ENCODE measurements at regions not wholly inside any gene's neighbourhood (a gene's known extent, or its start where the extent isn't known, plus 50 kb on each side); places are given as distances from the start of the nearest gene placed in this dataset.
A peak's percentile ranks its signal among the peaks of the same experiment; 100 is the strongest.

- H3K27ac ChIP-seq (ENCODE audit: low read depth, low read length), result no peak overlapping the region
- H3K4me1 ChIP-seq (ENCODE audit: control insufficient read depth, insufficient read depth, low read length), result no peaks in the 10 kb centered on the region
Measured at GRCh38 chr10:112871021-112871420, 79.0 kb upstream of the TCF7L2 start.

DNA sequence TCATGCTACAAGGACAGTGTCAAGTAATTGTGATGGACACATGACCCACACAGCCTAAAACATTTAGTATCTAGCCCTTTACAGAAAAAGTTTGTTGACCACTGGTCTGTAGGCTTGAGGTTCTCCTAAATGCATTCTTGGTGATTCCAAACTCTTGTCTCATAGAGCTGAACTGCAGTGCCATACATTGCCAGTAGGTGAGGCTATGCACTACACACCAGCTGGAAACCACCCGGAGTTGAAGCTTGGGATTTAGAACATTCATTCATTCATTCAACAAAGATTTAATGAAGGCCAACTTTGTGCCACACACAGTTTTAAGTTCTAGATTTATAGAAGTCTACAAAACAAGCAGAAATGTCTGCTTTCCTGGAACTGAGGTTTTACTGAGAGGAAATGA is 77.3 kb upstream of the TCF7L2 start:
- Histone ChIP-seq H3K4me1 (ENCODE audit: control insufficient read depth, insufficient read depth, low read length) (no peaks in the 10 kb centered on the region), H3K27me3 (ENCODE audit: control insufficient read depth, insufficient read depth, low read length) (no peaks in the 10 kb centered on the region), H3K9me3 (ENCODE audit: control insufficient read depth, insufficient read depth, low read depth, low read length) (peaks cover 18% of the 10 kb centered on the region), H3K9ac (ENCODE audit: low read length) (no peak overlapping the region), H3K36me3 (ENCODE audit: control insufficient read depth, insufficient read depth, low read length) (no peaks in the 10 kb centered on the region), H3K4me3 (ENCODE audit: low read depth, low read length) (no peak overlapping the region), H3K27ac (ENCODE audit: low read depth, low read length) (no peak overlapping the region)

More at GRCh38 chr10:112871021-112871420, 79.0 kb upstream of the TCF7L2 start:
- no peaks in the 10 kb centered on the region for H3K27me3 ChIP-seq (ENCODE audit: control insufficient read depth, insufficient read depth, low read length)
- H3K4me3 ChIP-seq (ENCODE audit: low read depth, low read length), result no peak overlapping the region
- H3K36me3 ChIP-seq (ENCODE audit: control insufficient read depth, insufficient read depth, low read length), result no peaks in the 10 kb centered on the region
- H3K9me3 ChIP-seq (ENCODE audit: control insufficient read depth, insufficient read depth, low read depth, low read length), result peaks cover 18% of the 10 kb centered on the region
- H3K9ac ChIP-seq (ENCODE audit: low read length), result no peak overlapping the region

DNA sequence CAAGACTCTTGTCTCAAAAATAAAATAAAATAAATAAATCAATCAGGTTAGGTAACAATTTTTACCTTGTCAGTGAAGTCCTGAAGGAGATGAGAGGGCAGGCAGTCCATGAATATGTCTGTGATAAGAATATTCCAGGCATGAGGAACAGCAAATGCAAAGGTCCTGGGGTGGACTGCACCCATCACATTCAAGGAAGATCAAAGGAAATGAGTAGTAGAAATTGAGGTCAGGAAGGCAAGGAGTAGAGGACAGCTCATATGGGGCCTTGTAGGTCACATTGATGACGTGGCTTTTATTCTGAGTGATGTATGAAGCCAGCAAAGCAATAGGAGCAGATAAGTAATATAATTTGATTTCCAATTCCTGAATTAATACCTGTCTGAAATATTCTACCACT is 76.5 kb upstream of the TCF7L2 start:
- no peak overlapping the region for H3K9ac ChIP-seq (ENCODE audit: low read length)
- no peaks in the 10 kb centered on the region for H3K4me1 ChIP-seq (ENCODE audit: control insufficient read depth, insufficient read depth, low read length)
- no peak overlapping the region for H3K4me3 ChIP-seq (ENCODE audit: low read depth, low read length)
- peaks cover 18% of the 10 kb centered on the region for H3K9me3 ChIP-seq (ENCODE audit: control insufficient read depth, insufficient read depth, low read depth, low read length)
- H3K27ac ChIP-seq (ENCODE audit: low read depth, low read length), result no peak overlapping the region
- H3K36me3 ChIP-seq (ENCODE audit: control insufficient read depth, insufficient read depth, low read length), result no peaks in the 10 kb centered on the region
- H3K27me3 ChIP-seq (ENCODE audit: control insufficient read depth, insufficient read depth, low read length), result no peaks in the 10 kb centered on the region

GRCh38 chr10:112874982-112875381 is 75.1 kb upstream of the TCF7L2 start:
- H3K27me3 ChIP-seq (ENCODE audit: control insufficient read depth, insufficient read depth, low read length), result no peaks in the 10 kb centered on the region
- H3K36me3 ChIP-seq (ENCODE audit: control insufficient read depth, insufficient read depth, low read length), result no peaks in the 10 kb centered on the region
- no peaks in the 10 kb centered on the region for H3K4me1 ChIP-seq (ENCODE audit: control insufficient read depth, insufficient read depth, low read length)
- no peak overlapping the region for H3K9ac ChIP-seq (ENCODE audit: low read length)
- no peak overlapping the region for H3K27ac ChIP-seq (ENCODE audit: low read depth, low read length)
- no peak overlapping the region for H3K4me3 ChIP-seq (ENCODE audit: low read depth, low read length)
- H3K9me3 ChIP-seq (ENCODE audit: control insufficient read depth, insufficient read depth, low read depth, low read length), result peaks cover 18% of the 10 kb centered on the region

DNA sequence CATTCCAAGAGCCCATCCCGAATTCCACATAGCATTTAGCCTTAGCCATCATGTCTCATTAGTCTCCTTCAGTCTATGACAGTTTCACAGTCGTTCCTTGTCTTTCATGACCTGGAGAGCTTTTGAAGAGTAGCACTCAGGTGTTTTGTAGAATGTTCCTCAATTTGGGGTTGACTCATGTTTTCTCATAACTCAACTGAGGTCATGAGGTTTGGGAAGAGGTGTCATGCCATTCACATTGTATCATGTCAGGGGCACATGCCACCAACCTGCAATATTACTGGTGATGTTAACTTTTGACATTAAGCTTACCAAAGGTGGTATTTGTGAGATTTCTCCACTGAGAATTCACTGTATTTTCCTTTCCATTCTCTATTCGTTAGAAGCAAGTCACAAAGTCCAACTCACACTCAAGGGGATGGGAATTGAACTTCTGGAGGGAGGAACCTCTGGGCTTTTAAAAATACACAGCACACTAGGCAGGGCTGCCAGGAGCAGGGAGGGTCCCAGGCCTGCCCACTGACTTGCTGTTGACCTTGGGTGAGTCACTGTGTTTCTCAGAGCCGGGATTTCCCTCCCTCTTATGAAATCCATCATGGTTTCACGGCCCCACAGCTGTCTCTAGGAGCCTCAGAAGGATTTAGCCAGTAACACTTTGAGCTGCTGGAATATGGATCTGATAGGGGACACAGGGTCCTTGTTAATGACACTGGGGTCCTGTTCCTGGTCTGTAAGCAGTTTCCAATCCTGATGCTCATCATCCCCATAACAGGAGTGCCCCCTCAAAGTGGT is 74.4 kb upstream of the TCF7L2 start:
- no peaks in the 10 kb centered on the region for H3K36me3 ChIP-seq (ENCODE audit: control insufficient read depth, insufficient read depth, low read length)
- H3K27ac ChIP-seq (ENCODE audit: low read depth, low read length), result no peak overlapping the region
- H3K27me3 ChIP-seq (ENCODE audit: control insufficient read depth, insufficient read depth, low read length), result no peaks in the 10 kb centered on the region

GRCh38 chr10:112880633-112881530 is 69.2 kb upstream of the TCF7L2 start:
- Histone ChIP-seq H3K36me3 (ENCODE audit: control insufficient read depth, insufficient read depth, low read length) (no peaks in the 10 kb centered on the region), H3K9ac (ENCODE audit: low read length) (no peak overlapping the region), H3K4me1 (ENCODE audit: control insufficient read depth, insufficient read depth, low read length) (peaks cover 7% of the 10 kb centered on the region), H3K4me3 (ENCODE audit: low read depth, low read length) (no peak overlapping the region), H3K27ac (ENCODE audit: low read depth, low read length) (no peak overlapping the region), H3K27me3 (ENCODE audit: control insufficient read depth, insufficient read depth, low read length) (no peaks in the 10 kb centered on the region), H3K9me3 (ENCODE audit: control insufficient read depth, insufficient read depth, low read depth, low read length) (peaks cover 14% of the 10 kb centered on the region; the same call in 1 of the 2 replicates)

More for the DNA sequence above, 74.4 kb upstream of the TCF7L2 start:
- Histone ChIP-seq H3K9ac (ENCODE audit: low read length) (no peak overlapping the region), H3K9me3 (ENCODE audit: control insufficient read depth, insufficient read depth, low read depth, low read length) (peaks cover 18% of the 10 kb centered on the region), H3K4me1 (ENCODE audit: control insufficient read depth, insufficient read depth, low read length) (peaks cover under 1% of the 10 kb centered on the region; the same call in 1 of the 2 replicates), H3K4me3 (ENCODE audit: low read depth, low read length) (no peak overlapping the region)

DNA sequence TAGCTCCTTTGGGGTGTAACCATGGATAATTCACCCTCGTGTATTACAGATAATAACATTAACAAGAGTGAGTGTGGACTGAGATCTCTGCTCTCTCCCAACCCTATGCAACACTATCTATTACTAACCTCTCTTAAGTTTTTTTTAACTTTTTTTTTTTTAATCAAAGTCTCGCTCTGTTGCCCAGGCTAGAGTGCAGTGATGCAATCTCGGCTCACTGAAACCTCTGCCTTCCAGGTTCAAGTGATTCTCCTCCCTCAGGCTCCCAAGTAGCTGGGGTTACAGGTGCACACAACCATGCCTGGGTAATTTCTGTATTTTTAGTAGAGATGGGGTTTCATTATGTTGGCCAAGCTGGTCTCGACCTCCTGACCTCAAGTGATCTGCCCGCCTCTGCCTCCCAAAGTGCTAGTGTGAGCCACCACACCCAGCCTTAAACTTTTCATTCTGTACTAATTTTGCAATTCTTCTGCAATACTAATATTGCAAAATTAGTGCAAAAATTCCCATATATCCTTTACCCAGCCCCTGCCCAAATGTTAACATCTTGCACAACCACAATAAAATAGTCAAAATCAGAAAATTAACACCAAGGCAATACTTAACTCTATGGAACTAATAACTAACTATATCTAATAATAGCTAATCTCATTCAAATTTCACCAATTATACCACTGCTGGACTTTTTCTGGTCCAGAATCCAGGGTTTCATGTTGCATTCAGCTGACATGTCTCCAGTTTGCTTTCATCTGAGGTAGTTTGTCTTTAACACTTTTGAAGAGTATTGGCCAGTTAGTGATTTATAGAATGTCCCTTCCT is 66.5 kb upstream of the TCF7L2 start:
- Histone ChIP-seq H3K36me3 (ENCODE audit: control insufficient read depth, insufficient read depth, low read length) (no peaks in the 10 kb centered on the region), H3K4me1 (ENCODE audit: control insufficient read depth, insufficient read depth, low read length) (peaks cover 30% of the 10 kb centered on the region), H3K27ac (ENCODE audit: low read depth, low read length) (no peak overlapping the region), H3K27me3 (ENCODE audit: control insufficient read depth, insufficient read depth, low read length) (0 out of 2 replicates have a peak, but pooled peaks cover 4% of the 10 kb centered on the region), H3K9me3 (ENCODE audit: control insufficient read depth, insufficient read depth, low read depth, low read length) (peaks cover 14% of the 10 kb centered on the region; the same call in 1 of the 2 replicates), H3K4me3 (ENCODE audit: low read depth, low read length) (no peak overlapping the region), H3K9ac (ENCODE audit: low read length) (no peak overlapping the region)

DNA sequence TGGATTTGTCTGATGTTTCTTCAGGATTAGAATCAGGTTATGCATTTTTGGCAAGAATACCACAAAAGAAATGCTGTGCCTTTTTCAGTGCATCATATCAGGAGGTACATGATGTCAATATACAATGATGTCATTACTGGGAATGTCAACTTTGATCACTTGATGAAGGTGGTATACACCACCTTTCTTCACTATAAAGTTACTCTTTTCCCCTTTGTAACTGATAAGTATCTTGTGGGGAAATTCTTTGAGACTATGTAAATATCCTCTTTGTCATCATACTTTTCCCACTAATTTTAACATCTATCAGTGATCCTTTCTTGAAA is 65.9 kb upstream of the TCF7L2 start:
- H3K9me3 ChIP-seq (ENCODE audit: control insufficient read depth, insufficient read depth, low read depth, low read length), result peaks cover 14% of the 10 kb centered on the region; the same call in 1 of the 2 replicates

DNA sequence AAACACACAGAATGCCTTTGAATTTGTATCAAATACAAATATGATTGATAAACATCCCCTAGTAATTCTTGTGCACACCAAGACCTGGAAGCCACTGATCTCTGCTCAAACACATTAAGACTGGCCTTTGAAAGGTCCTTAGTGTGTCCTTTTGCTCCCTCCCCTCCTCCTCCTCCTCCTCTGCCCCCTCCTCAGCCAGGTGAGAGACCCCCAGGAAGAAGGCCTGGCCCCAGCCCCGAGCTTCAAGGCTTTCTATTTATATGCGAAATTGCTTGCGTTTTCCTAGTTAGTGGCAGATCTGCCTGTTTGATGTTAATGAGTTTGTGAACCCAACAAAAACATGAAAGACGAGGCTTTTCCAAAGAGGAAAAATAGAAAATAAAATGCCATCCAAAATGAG is 63.6 kb upstream of the TCF7L2 start:
- Histone ChIP-seq H3K36me3 (ENCODE audit: control insufficient read depth, insufficient read depth, low read length) (no peaks in the 10 kb centered on the region), H3K9ac (ENCODE audit: low read length) (no peak overlapping the region), H3K4me1 (ENCODE audit: control insufficient read depth, insufficient read depth, low read length) (peaks cover 29% of the 10 kb centered on the region), H3K4me3 (ENCODE audit: low read depth, low read length) (peak overlapping the region; percentile 33), H3K27ac (ENCODE audit: low read depth, low read length) (no peak overlapping the region), H3K27me3 (ENCODE audit: control insufficient read depth, insufficient read depth, low read length) (0 out of 2 replicates have a peak, but pooled peaks cover 4% of the 10 kb centered on the region), H3K9me3 (ENCODE audit: control insufficient read depth, insufficient read depth, low read depth, low read length) (peaks cover 14% of the 10 kb centered on the region; the same call in 1 of the 2 replicates)

More for the DNA sequence above, 65.9 kb upstream of the TCF7L2 start:
- H3K4me1 ChIP-seq (ENCODE audit: control insufficient read depth, insufficient read depth, low read length), result peaks cover 30% of the 10 kb centered on the region
- H3K9ac ChIP-seq (ENCODE audit: low read length), result no peak overlapping the region
- no peak overlapping the region for H3K27ac ChIP-seq (ENCODE audit: low read depth, low read length)
- H3K27me3 ChIP-seq (ENCODE audit: control insufficient read depth, insufficient read depth, low read length), result 0 out of 2 replicates have a peak, but pooled peaks cover 4% of the 10 kb centered on the region
- H3K4me3 ChIP-seq (ENCODE audit: low read depth, low read length), result no peak overlapping the region
- H3K36me3 ChIP-seq (ENCODE audit: control insufficient read depth, insufficient read depth, low read length), result no peaks in the 10 kb centered on the region

- Histone ChIP-seq H3K36me3 (ENCODE audit: control insufficient read depth, insufficient read depth, low read length) (no peaks in the 10 kb centered on the region), H3K9ac (ENCODE audit: low read length) (no peak overlapping the region), H3K4me1 (ENCODE audit: control insufficient read depth, insufficient read depth, low read length) (peaks cover 33% of the 10 kb centered on the region), H3K4me3 (ENCODE audit: low read depth, low read length) (no peak overlapping the region), H3K9me3 (ENCODE audit: control insufficient read depth, insufficient read depth, low read depth, low read length) (peaks cover 14% of the 10 kb centered on the region; the same call in 1 of the 2 replicates), H3K27me3 (ENCODE audit: control insufficient read depth, insufficient read depth, low read length) (0 out of 2 replicates have a peak, but pooled peaks cover 4% of the 10 kb centered on the region), H3K27ac (ENCODE audit: low read depth, low read length) (no peak overlapping the region)
Measured at GRCh38 chr10:112887968-112888367, 62.1 kb upstream of the TCF7L2 start.
